ENCODE measurements at regions not wholly inside any gene's neighbourhood (a gene's known extent, or its start where the extent isn't known, plus 50 kb on each side); places are given as distances from the start of the nearest gene placed in this dataset.
"Not testable (repeated sequence)": the region's sequence is repeated elsewhere in the genome, so short reads cannot be mapped to it uniquely, and the experiment has no call there.

DNA sequence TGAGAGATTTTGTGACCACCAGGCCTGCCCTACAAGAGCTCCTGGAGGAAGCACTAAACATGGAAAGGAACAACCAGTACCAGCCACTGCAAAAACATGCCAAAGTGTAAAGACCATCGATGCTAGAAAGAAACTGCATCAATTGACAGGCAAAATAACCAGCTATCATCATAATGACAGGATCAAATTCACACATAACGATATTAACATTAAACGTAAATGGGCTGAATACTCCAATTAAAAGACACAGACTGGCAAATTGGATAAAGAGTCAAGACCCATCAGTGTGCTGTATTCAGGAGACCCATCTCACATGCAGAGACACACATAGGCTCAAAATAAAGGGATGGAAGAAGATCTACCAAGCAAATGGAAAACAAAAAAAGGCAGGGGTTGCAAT, 182.4 kb downstream of the PRELID2 start:
- not testable (repeated sequence) for DNase-seq (ENCODE audit: low spot score)

GRCh38 chr5:145647137-145647536, 188.0 kb downstream of the PRELID2 start:
- not testable (repeated sequence) for DNase-seq (ENCODE audit: low spot score)

DNA sequence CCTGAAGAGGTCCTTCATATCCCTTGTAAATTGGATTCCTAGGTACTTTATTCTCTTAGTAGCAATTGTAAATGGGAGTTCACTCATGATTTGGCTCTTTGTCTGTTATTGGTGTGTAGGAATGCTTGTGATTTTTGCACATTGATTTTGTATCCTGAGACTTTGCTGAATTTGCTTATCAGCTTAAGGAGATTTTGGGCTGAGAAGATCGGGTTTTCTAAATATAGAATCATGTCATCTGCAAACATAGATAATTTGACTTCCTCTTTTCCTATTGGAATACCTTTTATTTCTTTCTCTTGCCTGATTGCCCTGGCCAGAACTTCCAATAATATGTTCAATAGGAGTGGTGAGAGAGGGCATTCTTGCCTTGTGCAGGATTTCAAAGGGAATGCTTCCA, 191.9 kb downstream of the PRELID2 start:
- DNase-seq (ENCODE audit: low spot score) = not testable (repeated sequence)

- DNase-seq (ENCODE audit: low spot score) = no peak
Observed at GRCh38 chr5:145637396-145637795, 197.7 kb downstream of the PRELID2 start.

GRCh38 chr5:145636371-145636770, 198.8 kb downstream of the PRELID2 start:
- no peak for DNase-seq (ENCODE audit: low spot score)

DNA sequence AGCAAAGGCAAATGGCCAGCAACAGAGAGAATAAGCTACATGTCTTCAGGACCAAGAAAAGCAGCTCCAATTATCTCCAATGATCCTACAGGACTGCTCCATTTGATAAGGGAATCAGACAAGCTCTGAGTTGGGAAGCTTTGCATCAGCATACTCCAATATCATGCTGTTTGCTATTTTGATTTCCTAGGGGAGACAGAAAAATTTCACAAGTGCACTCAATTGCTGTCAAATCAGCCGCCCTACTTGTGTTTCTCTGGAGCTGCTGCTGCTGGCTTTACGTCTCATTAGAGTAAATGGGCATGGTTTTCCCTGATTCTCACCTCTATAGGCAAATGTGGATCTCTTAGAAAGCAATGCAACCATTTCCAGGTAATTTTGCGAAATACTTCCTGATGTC, 201.7 kb downstream of the PRELID2 start:
- DNase-seq (ENCODE audit: low spot score) = no peak

GRCh38 chr5:145632701-145633100, 202.4 kb downstream of the PRELID2 start:
- DNase-seq (ENCODE audit: low spot score) = no peak

DNA sequence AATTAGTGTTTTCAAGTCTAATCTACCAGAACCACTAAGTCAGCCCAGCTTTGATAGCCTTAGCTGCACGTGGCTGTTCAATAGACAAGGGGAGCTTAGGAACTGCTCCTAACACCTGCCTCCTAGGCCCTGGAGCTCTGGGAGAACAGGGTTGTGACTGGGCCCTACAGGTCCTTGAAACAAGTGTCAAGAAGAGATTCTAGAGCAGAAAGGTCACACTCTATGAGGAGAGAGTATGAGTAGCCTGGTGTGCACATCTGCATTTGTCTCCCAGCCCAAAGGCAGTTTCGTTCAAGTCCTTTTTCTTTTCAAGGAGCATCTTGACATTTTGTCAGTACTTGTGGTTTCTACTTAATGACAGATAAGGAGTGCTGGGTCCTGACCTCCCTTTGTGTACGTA, 206.1 kb downstream of the PRELID2 start:
- DNase-seq (ENCODE audit: low spot score) = no peak

- DNase-seq (ENCODE audit: low spot score) = no peak
Observed at GRCh38 chr5:145628525-145628924, 206.6 kb downstream of the PRELID2 start.

GRCh38 chr5:145619806-145620310, 215.3 kb downstream of the PRELID2 start:
- no peak for DNase-seq (ENCODE audit: low spot score)

DNA sequence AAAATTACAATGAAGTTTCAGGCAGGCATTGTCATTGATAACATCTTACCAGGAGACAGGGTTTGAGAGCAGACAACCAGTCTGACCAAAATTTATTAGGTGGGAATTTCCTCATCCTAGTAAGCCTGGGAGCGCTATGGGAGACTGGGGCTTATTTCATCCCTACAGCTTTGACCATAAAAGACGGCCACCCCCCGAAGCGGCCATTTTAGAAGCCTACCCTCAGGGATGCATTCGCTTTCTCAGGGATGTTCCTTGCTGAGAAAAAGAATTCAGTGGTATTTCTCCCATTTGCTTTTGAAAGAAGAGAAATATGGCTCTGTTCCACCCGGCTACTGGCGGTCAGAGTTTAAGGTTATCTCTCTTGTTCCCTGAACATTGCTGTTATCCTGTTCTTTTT, 218.4 kb downstream of the PRELID2 start:
- not testable (repeated sequence) for DNase-seq (ENCODE audit: low spot score)

GRCh38 chr5:145598983-145599382, 236.2 kb downstream of the PRELID2 start:
- DNase-seq (ENCODE audit: low spot score) = no peak

- no peak for DNase-seq (ENCODE audit: low spot score)
Observed at GRCh38 chr5:145598184-145598583, 237.0 kb downstream of the PRELID2 start.

GRCh38 chr5:145591578-145591977, 243.6 kb downstream of the PRELID2 start:
- DNase-seq (ENCODE audit: low spot score) = no peak

DNA sequence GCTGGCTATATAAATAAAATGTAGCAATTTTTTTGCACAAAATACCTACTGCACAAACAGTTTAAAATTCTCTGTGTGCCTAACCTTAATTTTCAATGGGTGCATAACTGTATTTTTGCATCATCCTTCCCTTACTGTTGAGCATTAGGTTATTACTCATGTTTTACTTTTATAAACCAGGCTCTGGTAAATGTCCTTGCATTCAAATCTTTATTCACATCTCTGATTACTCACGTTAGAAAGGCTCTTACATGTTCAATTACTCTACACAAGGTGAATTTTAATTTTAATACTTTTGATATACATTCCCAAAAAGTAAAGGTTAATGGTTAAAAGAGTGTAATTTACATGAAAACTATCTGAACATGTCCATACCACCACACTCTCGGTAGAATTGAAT, 246.1 kb downstream of the PRELID2 start:
- no peak for DNase-seq (ENCODE audit: low spot score)

- DNase-seq (ENCODE audit: low spot score) = no peak
Observed at GRCh38 chr5:145588558-145588957, 246.6 kb downstream of the PRELID2 start.

GRCh38 chr5:145588113-145588512, 247.0 kb downstream of the PRELID2 start:
- DNase-seq (ENCODE audit: low spot score) = no peak

- DNase-seq (ENCODE audit: low spot score) = no peak
Observed at GRCh38 chr5:145587710-145588109, 247.4 kb downstream of the PRELID2 start.

- DNase-seq (ENCODE audit: low spot score) = no peak
Observed at GRCh38 chr5:145587308-145587672, 247.9 kb downstream of the PRELID2 start.

GRCh38 chr5:145586661-145587307, 248.4 kb downstream of the PRELID2 start:
- DNase-seq (ENCODE audit: low spot score) = no peak

DNA sequence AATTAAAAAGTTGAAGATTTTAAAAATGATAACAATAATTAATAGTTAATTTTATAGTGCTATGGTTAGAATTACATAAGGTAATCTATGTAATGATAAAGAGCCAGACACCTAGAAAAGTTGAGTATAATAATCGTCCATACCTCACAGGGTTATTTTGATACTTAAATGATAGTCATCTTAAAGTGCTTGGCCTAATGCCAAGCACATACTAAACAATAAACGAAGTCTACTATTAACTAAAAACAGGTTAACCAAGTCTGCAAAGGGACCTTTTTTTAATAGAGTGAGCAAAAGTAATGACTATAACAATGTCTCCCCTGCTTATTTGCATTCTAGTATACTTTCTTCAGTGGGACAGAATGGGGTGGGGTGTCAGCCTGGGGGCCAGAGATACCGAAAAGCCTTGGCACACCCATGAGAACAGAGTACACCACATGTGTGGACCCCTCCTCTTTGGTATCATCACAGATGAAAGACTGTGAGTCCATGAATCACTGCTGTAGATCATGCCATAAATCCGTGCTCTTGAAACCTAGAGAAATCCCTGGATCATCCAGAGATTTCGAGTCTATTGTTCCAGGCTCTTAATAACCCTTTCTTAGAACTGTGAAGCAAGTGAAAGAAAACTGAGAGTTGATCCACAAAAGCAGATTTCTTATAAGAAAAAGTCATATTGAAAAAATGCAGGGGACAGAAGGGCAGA, 249.5 kb downstream of the PRELID2 start:
- no peak for DNase-seq (ENCODE audit: low spot score)

DNA sequence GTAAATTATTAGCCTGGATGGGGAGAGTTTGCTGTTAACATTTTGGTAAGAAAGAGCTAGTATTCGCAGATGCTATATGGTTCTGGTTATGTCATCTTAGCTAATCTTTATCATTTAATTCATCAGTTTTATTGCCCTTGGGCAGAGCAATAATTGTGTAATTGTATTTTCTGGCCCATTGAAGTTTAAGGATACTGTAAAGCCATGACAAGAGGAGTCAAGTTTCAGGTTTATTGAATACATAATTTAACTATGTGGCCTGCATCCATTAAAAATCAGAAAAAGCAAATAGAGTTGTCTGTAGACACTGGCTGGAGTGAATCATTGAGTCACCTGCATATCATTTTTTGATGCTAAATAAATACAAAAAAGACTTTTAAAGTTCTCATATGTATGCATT, 255.8 kb downstream of the PRELID2 start:
- no peak for DNase-seq (ENCODE audit: low spot score)

DNA sequence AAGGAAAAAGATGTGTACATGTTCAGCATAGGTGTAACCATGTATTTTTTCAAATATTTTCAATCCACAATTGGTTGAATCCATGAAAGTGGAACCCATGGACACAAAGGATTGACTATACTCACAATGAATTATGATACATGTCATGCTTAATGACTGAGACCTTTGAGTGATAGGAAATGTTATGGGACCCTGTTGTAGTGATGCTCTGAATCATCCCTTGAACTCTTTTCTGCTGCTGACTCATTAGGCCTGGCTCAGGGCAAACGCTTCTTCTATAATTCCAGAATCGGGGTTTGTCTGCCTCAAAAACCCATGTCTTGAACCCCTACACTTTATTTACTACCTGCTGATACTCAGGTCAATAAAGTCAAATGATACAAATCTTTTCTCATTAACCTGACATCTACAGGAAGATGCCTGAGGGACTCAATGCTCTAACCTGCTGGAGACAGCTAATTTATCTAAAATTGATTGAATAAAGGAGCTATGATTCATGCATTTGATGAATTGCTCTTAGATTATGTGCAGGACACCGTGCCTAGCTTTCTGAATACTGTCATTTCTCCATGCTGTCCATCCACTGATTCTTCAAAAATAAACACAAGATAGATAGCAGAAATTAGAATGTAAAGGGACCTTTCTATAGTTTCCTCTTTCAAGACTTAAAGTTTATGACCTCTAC, 260.1 kb downstream of the PRELID2 start:
- no peak for DNase-seq (ENCODE audit: low spot score)

All from CD4-positive, alpha-beta T cell treated with Interleukin-15 for 4 hours (primary cell).